AG10803 (cell line): ENCODE measurements at regions not wholly inside any gene's neighbourhood (a gene's known extent, or its start where the extent isn't known, plus 50 kb on each side); places are given as distances from the start of the nearest gene placed in this dataset.

Experiments used
- DNase-seq: peaks from one replicate; pipeline ENCODE4 v3.0.0; 2010; ENCODE audit warnings: low read depth
- H3K4me3 ChIP-seq: 2 replicates; pipeline ENCODE4 v1.5.1; 2011; ENCODE audit warnings: mild to moderate bottlenecking, low read length, control low read depth
- TF ChIP-seq, protein P1 (sequence below): conservative IDR thresholded peaks from 2 replicates; pipeline ENCODE4 v1.5.1; 2011; ENCODE audit warnings: mild to moderate bottlenecking, low read length, control low read depth, inconsistent platforms

GRCh38 chr18:44079606-44080005 is 601.1 kb upstream of the SETBP1 start:
- DNase-seq, result peak; percentile 22
- no peak overlapping the region for H3K4me3 ChIP-seq
- TF ChIP-seq, protein P1, sequence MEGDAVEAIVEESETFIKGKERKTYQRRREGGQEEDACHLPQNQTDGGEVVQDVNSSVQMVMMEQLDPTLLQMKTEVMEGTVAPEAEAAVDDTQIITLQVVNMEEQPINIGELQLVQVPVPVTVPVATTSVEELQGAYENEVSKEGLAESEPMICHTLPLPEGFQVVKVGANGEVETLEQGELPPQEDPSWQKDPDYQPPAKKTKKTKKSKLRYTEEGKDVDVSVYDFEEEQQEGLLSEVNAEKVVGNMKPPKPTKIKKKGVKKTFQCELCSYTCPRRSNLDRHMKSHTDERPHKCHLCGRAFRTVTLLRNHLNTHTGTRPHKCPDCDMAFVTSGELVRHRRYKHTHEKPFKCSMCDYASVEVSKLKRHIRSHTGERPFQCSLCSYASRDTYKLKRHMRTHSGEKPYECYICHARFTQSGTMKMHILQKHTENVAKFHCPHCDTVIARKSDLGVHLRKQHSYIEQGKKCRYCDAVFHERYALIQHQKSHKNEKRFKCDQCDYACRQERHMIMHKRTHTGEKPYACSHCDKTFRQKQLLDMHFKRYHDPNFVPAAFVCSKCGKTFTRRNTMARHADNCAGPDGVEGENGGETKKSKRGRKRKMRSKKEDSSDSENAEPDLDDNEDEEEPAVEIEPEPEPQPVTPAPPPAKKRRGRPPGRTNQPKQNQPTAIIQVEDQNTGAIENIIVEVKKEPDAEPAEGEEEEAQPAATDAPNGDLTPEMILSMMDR, result no peak

- DNase-seq, result no peak
- TF ChIP-seq, protein P1, result no peak
- H3K4me3 ChIP-seq, result no peak overlapping the region
Observed at GRCh38 chr18:44080054-44080453, 600.6 kb upstream of the SETBP1 start.

GRCh38 chr18:44089732-44090131 is 591.0 kb upstream of the SETBP1 start:
- no peak overlapping the region for H3K4me3 ChIP-seq
- TF ChIP-seq, protein P1, result no peak
- DNase-seq, result no peak

DNA sequence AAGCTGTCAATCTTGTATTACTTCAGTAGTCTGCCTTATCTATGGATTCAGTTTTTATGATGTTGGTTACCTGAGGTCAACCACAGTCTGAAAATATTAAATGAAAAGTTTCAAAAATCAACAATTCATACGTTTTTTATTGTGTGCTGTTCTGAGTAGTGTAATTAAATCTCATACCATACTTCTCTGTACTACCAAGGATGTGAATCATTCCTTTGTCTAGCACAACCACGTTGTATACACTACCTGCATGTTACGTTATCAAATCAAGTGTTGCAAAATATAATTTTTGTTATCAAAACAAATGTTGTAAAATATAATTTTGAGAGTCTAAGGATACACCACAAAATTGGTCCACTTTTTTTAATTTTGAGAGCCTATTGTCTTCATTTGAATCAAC is 590.2 kb upstream of the SETBP1 start:
- TF ChIP-seq, protein P1, result no peak
- no peak overlapping the region for H3K4me3 ChIP-seq
- DNase-seq, result no peak

GRCh38 chr18:44093253-44093652 is 587.4 kb upstream of the SETBP1 start:
- DNase-seq, result no peak
- TF ChIP-seq, protein P1, result no peak
- H3K4me3 ChIP-seq, result no peak overlapping the region

DNA sequence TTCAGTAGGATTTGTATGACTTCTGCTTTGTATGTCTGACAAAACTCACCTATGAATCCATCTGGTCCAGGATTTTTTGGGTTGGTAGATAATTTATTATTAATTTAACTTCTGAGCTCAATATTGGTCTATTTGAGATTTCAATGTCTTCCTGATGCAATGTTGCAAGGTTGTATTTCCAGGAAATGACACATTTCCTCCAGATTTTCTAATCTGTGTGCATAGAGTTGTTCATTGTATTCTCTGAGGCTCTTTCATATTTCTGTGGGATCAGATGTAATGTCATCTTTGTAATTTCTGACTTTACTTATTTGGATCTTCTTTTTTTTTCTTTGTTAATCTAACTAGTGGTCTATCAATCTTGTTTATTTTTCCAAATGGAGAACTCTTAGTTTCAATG is 584.7 kb upstream of the SETBP1 start:
- TF ChIP-seq, protein P1, result no peak
- no peak overlapping the region for H3K4me3 ChIP-seq
- no peak for DNase-seq

DNA sequence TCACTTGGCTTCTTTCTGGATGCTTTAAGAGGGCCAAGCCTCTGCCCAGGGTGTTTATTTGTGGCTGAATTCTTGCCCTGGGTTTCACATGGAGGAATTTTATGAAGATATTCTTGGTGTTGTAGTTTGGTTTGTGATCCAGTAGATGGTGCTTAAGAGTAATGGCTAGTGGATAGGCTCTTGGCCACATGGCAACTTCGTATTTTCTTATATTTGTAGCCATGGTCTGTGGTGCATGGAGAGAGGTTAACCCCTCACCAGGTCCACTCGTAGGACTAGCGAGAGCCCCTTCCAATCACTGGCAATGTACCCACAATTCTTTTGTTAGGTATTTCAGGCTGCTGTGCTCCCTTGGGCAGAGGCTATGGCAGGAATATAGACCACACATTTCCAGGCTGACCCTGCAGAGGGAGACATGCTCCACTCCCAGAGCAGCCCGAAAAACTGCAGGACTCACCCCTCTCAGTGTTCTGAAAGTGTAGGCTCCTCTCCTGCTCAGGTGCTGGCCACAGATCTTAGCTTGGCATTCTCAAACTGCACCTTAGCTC is 582.1 kb upstream of the SETBP1 start:
- DNase-seq, result peak; percentile 56
- TF ChIP-seq, protein P1, result peak; percentile 58
- no peak overlapping the region for H3K4me3 ChIP-seq
